ENCODE measurements at regions not wholly inside any gene's neighbourhood (a gene's known extent, or its start where the extent isn't known, plus 50 kb on each side); places are given as distances from the start of the nearest gene placed in this dataset.

DNA sequence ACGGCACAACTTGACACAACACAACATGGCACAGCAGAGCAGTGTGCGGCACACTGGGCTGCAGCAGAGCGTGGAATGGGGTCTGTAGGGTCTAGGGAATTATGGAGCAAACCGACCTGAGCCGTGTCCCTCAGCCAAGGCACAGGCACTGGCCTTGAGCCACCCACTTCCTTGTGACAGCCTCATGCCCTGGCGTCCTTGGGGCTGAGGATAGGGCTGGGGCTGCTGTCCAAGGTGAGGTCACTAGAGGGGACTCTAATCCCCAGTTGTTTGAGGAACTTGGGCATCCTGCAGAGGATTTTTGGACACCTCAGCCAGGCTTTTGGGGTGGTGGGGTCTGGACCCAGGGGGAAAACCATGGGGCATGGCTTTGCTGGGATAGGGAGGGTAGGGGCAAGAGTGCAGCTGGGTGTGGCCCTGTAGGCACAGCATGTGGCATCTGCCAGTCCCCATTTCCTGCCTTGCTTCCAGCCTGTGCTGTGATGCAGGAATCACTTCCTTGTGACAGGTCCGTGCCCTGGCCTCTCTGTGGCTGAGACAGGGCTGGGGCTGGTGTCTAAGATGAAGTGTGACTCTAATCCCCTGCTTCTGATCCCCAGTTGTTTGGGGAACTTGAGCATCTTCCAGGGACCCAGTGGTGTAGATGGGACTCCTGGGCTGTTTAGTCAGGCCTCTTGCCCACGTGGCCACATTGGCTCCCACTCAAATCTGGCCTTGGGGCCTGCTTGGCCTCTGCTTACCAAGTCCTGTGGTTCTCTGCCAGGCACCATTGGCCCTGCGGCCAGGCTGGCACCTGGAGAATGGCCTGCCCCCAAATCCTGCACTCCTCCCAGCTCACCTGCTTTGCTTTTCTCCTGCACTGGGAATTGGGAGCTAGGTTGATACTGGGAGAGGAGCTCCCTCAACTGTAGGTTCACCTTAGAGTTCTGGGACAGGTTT lies 78.5 kb downstream of the SCGB2B2 start:
- H3K4me3 ChIP-seq = no peak overlapping the region
- no peaks in the 10 kb centered on the region for H3K36me3 ChIP-seq (ENCODE audit: insufficient read depth in 1 of 2, low read depth in 1 of 2)
- intact Hi-C loops (cut with DNase I) = no loop called here
- peak in 1 of 2 donors; percentile 47 for DNase-seq
- H3K27ac ChIP-seq = no peak overlapping the region
- peaks cover 2% of the 10 kb centered on the region for H3K9me3 ChIP-seq
- no peaks in the 10 kb centered on the region for H3K27me3 ChIP-seq (ENCODE audit: insufficient read depth in 3 of 3, low read length in 2 of 3)
- peaks cover 15% of the 10 kb centered on the region for H3K4me1 ChIP-seq
- 48 to 62% (median 52%) methylated on average over 9 of the region's 9 CpGs for WGBS, 3 donors
- TF ChIP-seq, protein P1, sequence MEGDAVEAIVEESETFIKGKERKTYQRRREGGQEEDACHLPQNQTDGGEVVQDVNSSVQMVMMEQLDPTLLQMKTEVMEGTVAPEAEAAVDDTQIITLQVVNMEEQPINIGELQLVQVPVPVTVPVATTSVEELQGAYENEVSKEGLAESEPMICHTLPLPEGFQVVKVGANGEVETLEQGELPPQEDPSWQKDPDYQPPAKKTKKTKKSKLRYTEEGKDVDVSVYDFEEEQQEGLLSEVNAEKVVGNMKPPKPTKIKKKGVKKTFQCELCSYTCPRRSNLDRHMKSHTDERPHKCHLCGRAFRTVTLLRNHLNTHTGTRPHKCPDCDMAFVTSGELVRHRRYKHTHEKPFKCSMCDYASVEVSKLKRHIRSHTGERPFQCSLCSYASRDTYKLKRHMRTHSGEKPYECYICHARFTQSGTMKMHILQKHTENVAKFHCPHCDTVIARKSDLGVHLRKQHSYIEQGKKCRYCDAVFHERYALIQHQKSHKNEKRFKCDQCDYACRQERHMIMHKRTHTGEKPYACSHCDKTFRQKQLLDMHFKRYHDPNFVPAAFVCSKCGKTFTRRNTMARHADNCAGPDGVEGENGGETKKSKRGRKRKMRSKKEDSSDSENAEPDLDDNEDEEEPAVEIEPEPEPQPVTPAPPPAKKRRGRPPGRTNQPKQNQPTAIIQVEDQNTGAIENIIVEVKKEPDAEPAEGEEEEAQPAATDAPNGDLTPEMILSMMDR (IDR thresholded peaks at IDR 0.05) = no peak
- peak in 1 of 4 donors; percentile 35 for ATAC-seq

DNA sequence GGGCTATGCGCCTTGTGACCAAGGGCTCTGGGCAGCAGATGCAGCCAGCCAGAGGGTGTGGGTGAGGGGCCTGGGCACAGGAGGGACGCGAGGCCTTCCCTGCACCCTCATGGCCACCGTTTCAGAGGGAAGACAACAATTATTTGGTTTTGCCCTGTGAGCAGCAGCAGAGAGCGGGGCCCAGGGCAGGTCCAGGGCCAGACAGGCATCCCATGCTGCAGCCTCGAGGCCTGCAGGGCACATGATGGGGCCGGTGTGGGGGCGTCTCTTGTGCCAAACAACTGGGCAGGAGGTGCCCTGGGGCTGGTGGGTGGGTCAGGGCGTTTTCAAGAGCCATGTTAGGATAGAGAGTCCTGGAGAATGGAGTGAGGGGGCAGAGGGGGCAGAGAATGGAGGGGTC lies 79.4 kb downstream of the SCGB2B2 start:
- WGBS, 3 donors = 83 to 85% (median 85%) methylated on average over 9 of the region's 9 CpGs
- intact Hi-C loops (cut with DNase I) = no loop called here
- Histone ChIP-seq H3K36me3 (ENCODE audit: insufficient read depth in 1 of 2, low read depth in 1 of 2) (no peaks in the 10 kb centered on the region), H3K27ac (no peak overlapping the region), H3K27me3 (ENCODE audit: insufficient read depth in 3 of 3, low read length in 2 of 3) (no peaks in the 10 kb centered on the region), H3K4me3 (no peak overlapping the region), H3K4me1 (peaks cover 15% of the 10 kb centered on the region), H3K9me3 (no peaks in the 10 kb centered on the region)
- TF ChIP-seq, protein P1 (IDR thresholded peaks at IDR 0.05) = no peak
- no peak for ATAC-seq
- no peak for DNase-seq

DNA sequence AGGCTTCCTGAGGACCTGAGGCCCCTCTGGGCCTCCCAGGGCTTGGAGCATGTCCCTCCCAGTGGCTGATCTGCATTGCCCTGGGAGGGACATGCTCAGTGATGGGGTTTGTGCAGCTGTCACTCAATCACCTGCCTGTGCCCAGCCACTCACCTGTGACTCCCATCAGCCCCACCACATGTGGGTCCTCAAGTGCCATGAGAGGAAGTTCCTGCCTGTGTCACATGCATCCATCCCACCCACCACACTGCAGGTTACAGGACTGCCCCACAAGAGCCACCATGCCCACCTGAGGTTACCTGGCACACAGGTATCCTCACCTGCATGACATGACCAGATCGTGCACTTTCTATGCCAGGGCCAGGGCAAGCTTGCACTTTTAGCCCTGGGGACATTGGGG lies 80.0 kb downstream of the SCGB2B2 start:
- Histone ChIP-seq H3K4me3 (no peak overlapping the region), H3K4me1 (peaks cover 15% of the 10 kb centered on the region), H3K36me3 (ENCODE audit: insufficient read depth in 1 of 2, low read depth in 1 of 2) (no peaks in the 10 kb centered on the region), H3K27ac (no peak overlapping the region), H3K27me3 (ENCODE audit: insufficient read depth in 3 of 3, low read length in 2 of 3) (no peaks in the 10 kb centered on the region), H3K9me3 (no peaks in the 10 kb centered on the region)
- no peak for DNase-seq
- 90 to 100% (median 90%) methylated on average over 1 of the region's 1 CpG for WGBS, 3 donors
- intact Hi-C loops (cut with DNase I) = no loop called here
- no peak for ATAC-seq
- TF ChIP-seq, protein P1 (IDR thresholded peaks at IDR 0.05) = no peak

DNA sequence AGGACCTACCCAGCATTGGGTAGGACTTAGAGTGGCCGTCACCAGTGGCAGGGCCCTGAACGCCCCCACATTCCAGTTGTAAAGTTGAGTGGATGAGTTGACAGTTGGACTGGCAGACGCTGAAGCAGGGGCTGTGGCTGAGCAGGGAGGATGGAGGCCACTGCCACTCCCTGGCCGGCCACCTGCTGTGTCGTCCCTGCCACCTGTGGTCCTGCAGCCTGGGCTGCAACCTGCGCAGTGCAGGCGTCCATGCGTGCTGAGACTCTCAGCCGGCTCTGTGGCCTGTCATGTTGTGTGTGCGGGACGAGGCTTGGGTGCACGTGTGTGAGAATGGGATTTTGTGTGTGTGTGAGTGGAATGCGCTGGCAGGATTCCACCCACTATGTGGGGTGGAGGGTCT lies 80.8 kb downstream of the SCGB2B2 start:
- DNase-seq (no peak), ATAC-seq (no peak)
- no peaks in the 10 kb centered on the region for H3K9me3 ChIP-seq
- intact Hi-C loops (cut with DNase I) = no loop called here
- TF ChIP-seq, protein P1 (IDR thresholded peaks at IDR 0.05) = no peak
- no peak overlapping the region for H3K27ac ChIP-seq
- 82 to 89% (median 89%) methylated on average over 13 of the region's 13 CpGs for WGBS, 3 donors
- peaks cover 15% of the 10 kb centered on the region for H3K4me1 ChIP-seq
- H3K4me3 ChIP-seq = no peak overlapping the region
- no peaks in the 10 kb centered on the region for H3K27me3 ChIP-seq (ENCODE audit: insufficient read depth in 3 of 3, low read length in 2 of 3)
- no peaks in the 10 kb centered on the region for H3K36me3 ChIP-seq (ENCODE audit: insufficient read depth in 1 of 2, low read depth in 1 of 2)
